ENCODE measurements at regions not wholly inside any gene's neighbourhood (a gene's known extent, or its start where the extent isn't known, plus 50 kb on each side); places are given as distances from the start of the nearest gene placed in this dataset.

GRCh38 chr11:129720156-129720555, 95.5 kb upstream of the TMEM45B start:
- Histone ChIP-seq H3K14ac (replicated peaks; ENCODE audit: low read depth, low read length) (no peak overlapping the region), H3K9me3 (ENCODE audit: control insufficient read depth, insufficient read depth, low read length) (no peaks in the 10 kb centered on the region), H3K56ac (ENCODE audit: extremely low read depth, insufficient read depth, low read length) (no peak overlapping the region), H3K9me1 (ENCODE audit: insufficient read depth, low read length) (no peaks in the 10 kb centered on the region), H4K20me1 (ENCODE audit: insufficient read depth, low read length) (no peaks in the 10 kb centered on the region), H2AFZ (replicated peaks; ENCODE audit: low read length, poor library complexity) (no peak overlapping the region), H2BK15ac (ENCODE audit: low read depth, low read length) (no peak overlapping the region), H4K8ac (ENCODE audit: low read depth in 2 of 2, low read length in 2 of 2) (no peak overlapping the region), H3K18ac (ENCODE audit: low read depth, low read length) (no peak overlapping the region), H3K4me1 (ENCODE audit: control insufficient read depth, insufficient read depth, low read length) (no peaks in the 10 kb centered on the region), H2AK9ac (replicated peaks; ENCODE audit: low read depth, low read length, poor library complexity) (no peak overlapping the region), H3K27me3 (ENCODE audit: control insufficient read depth, insufficient read depth, low read length) (peaks cover 2% of the 10 kb centered on the region; the same call in 1 of the 2 replicates), H3K23ac (ENCODE audit: low read depth, low read length) (no peak overlapping the region), H3K4me2 (ENCODE audit: low read depth, low read length) (no peak overlapping the region), H2BK20ac (ENCODE audit: low read depth, low read length) (no peak overlapping the region), H3K9ac (ENCODE audit: low read depth, low read length) (no peak overlapping the region), H4K91ac (ENCODE audit: insufficient read depth, low read depth, low read length) (no peak overlapping the region), H3K36me3 (ENCODE audit: control insufficient read depth, insufficient read depth, low read length) (no peaks in the 10 kb centered on the region), H2AK5ac (ENCODE audit: low read depth, low read length) (no peak overlapping the region), H3K27ac (ENCODE audit: insufficient read depth, low read length) (no peak overlapping the region), H3K4ac (ENCODE audit: low read depth, low read length) (no peak overlapping the region), H2BK5ac (ENCODE audit: low read depth, low read length, poor library complexity, severe bottlenecking) (no peak overlapping the region), H3K4me3 (ENCODE audit: insufficient read depth, low read depth, low read length) (no peak overlapping the region), H2BK120ac (ENCODE audit: low read depth, low read length) (no peak overlapping the region), H4K5ac (ENCODE audit: low read depth, low read length) (no peak overlapping the region), H3K79me1 (ENCODE audit: low read depth in 1 of 2, low read length in 2 of 2) (no peaks in the 10 kb centered on the region)
- no peak for DNase-seq
- dilution Hi-C loops (cut with HindIII; ENCODE audit: low sequenced_read_pairs, unreplicated experiment) (no loop called here), intact Hi-C loops (cut with micrococcal nuclease) (no loop called here), in situ Hi-C loops (cut with MboI; ENCODE audit: low sequenced_read_pairs) (no loop called here)
- no CpG with 5 or more reads among the region's 4 CpGs for WGBS, 2 experiments (ENCODE audit: extremely low coverage in 2 of 2, insufficient read length in 1 of 2)
- no peak for ATAC-seq (ENCODE audit: low read depth)
- POLR2A ChIA-PET (ENCODE audit: unreplicated experiment), result no interaction called here
- TF ChIP-seq RFX5 (IDR thresholded peaks at IDR 0.05; ENCODE audit: low read depth, low read length) (no peak), NFE2L2 (IDR thresholded peaks at IDR 0.05; ENCODE audit: low read depth, low read length) (no peak), RAD21 (IDR thresholded peaks at IDR 0.05; ENCODE audit: low read length) (no peak), CTCF (conservative IDR thresholded peaks at IDR 0.05; ENCODE audit: low read depth, low read length) (no peak), BHLHE40 (IDR thresholded peaks at IDR 0.05; ENCODE audit: low read depth, low read length) (no peak), FOS (IDR thresholded peaks at IDR 0.05; ENCODE audit: low read depth, low read length) (no peak), SMC3 (IDR thresholded peaks at IDR 0.05; ENCODE audit: low read depth, low read length) (no peak), MAZ (IDR thresholded peaks at IDR 0.05; ENCODE audit: borderline replicate concordance, low read depth, low read length) (no peak), CEBPB (IDR thresholded peaks at IDR 0.05; ENCODE audit: low read depth, low read length) (no peak), MAFK (IDR thresholded peaks at IDR 0.05; ENCODE audit: low read depth, low read length) (no peak), MXI1 (IDR thresholded peaks at IDR 0.05; ENCODE audit: borderline replicate concordance, low read depth, low read length) (no peak)
- no TSS peak for BruUV-seq (replicated peaks)
- CTCF ChIA-PET, result no interaction called here

Measured in IMR-90 (cell line).